OCI-LY7 (cell line): ENCODE measurements at regions not wholly inside any gene's neighbourhood (a gene's known extent, or its start where the extent isn't known, plus 50 kb on each side); places are given as distances from the start of the nearest gene placed in this dataset.

ENCODE experiments used
- BruUV-seq: library from RNA; stranded (reverse); fragments of 400-500 nt; replicated peaks from 2 replicates; lab custom pipeline; 2021; lab: Mats Ljungman, UMichigan
- CTCF ChIA-PET: fragments of 300-600 bp; sonication (Branson Sonifier 250); formaldehyde crosslinking; loops from one replicate; lab custom pipeline; 2022; ENCODE audit warnings: antibody characterized with exemption; ENCODE audit not compliant: unreplicated experiment; lab: Charles Lee
- POLR2A ChIA-PET: fragments of 300-600 bp; sonication (Branson Sonifier 250); formaldehyde crosslinking; loops from one replicate; lab custom pipeline; 2022; ENCODE audit warnings: antibody characterized with exemption; lab: Charles Lee
- DNase-seq: peaks from one replicate; pipeline ENCODE4 v3.0.0-alpha.2; 2015; ENCODE audit warnings: low spot score
- H2AFZ ChIP-seq: fragments of 200-600 bp; sonication (generic), shearing (Covaris generic); 2 replicates; pipeline ENCODE4 v1.6.1; 2014; ENCODE audit warnings: mild to moderate bottlenecking, antibody characterized with exemption, low read length, moderate library complexity
- H3K27ac ChIP-seq: fragments of 200-600 bp; sonication (generic); 2 replicates; pipeline ENCODE4 v1.5.1; 2014; ENCODE audit warnings: mixed run types, low read depth, mild to moderate bottlenecking, moderate library complexity, low read length, inconsistent platforms; ENCODE audit not compliant: poor library complexity, severe bottlenecking
- H3K36me3 ChIP-seq: fragments of 200-600 bp; sonication (generic); 2 replicates; pipeline ENCODE4 v1.6.1; 2014; ENCODE audit warnings: mild to moderate bottlenecking, antibody characterized with exemption, low read length, moderate library complexity, mixed read lengths; ENCODE audit not compliant: insufficient read depth
- H3K4me1 ChIP-seq: fragments of 200-600 bp; sonication (generic); 2 replicates; pipeline ENCODE4 v1.5.1; 2014; ENCODE audit warnings: mild to moderate bottlenecking, low read length; ENCODE audit not compliant: insufficient read depth, poor library complexity, severe bottlenecking
- H3K4me2 ChIP-seq: fragments of 200-600 bp; sonication (generic); 2 replicates; pipeline ENCODE4 v1.6.1; 2014; ENCODE audit warnings: mild to moderate bottlenecking, low read length
- H3K4me3 ChIP-seq: fragments of 200-600 bp; sonication (generic); 2 replicates; pipeline ENCODE4 v1.5.1; 2014; ENCODE audit warnings: mild to moderate bottlenecking, low read depth, low read length; ENCODE audit not compliant: poor library complexity, severe bottlenecking
- H3K79me2 ChIP-seq: fragments of 200-600 bp; sonication (generic); 2 replicates; pipeline ENCODE4 v1.6.1; 2016; ENCODE audit warnings: low read depth, mild to moderate bottlenecking, low read length, moderate library complexity, mixed read lengths; ENCODE audit not compliant: insufficient read depth
- H3K9me2 ChIP-seq: fragments of 200-600 bp; sonication (generic); 2 replicates; pipeline ENCODE4 v1.6.1; 2016; ENCODE audit warnings: mild to moderate bottlenecking, low read length, mixed read lengths; ENCODE audit not compliant: insufficient read depth
- H3K9me3 ChIP-seq: fragments of 200-600 bp; sonication (generic); 2 replicates; pipeline ENCODE4 v1.6.1; 2014; ENCODE audit warnings: mild to moderate bottlenecking, mixed run types, low read length, mixed read lengths
- H4K20me1 ChIP-seq: fragments of 200-600 bp; sonication (generic); 2 replicates; pipeline ENCODE4 v1.6.1; 2014; ENCODE audit warnings: mild to moderate bottlenecking, antibody characterized with exemption, low read length, moderate library complexity, mixed read lengths; ENCODE audit not compliant: insufficient read depth
- CTCF ChIP-seq: fragments of 200-600 bp; sonication (generic); conservative IDR thresholded peaks from 2 replicates; pipeline ENCODE4 v1.5.1; 2014; ENCODE audit warnings: mild to moderate bottlenecking, antibody characterized with exemption, low read length, moderate library complexity, mixed read lengths
- EZH2phosphoT487 ChIP-seq: fragments of 200-600 bp; sonication (generic); IDR thresholded peaks from 2 replicates; pipeline ENCODE4 v1.6.1; 2018; ENCODE audit warnings: low read depth, borderline replicate concordance, mild to moderate bottlenecking, mixed run types, antibody characterized with exemption, low read length, moderate library complexity, mixed read lengths
- intact Hi-C: fragments of 100-400 bp; cut with micrococcal nuclease; formaldehyde crosslinking; loops from one replicate; pipeline ENCODE4 v1.10.0; 2022; ENCODE audit not compliant: unreplicated experiment

GRCh38 chr1:4963251-4963650 is 308.8 kb downstream of the AJAP1 start:
- Histone ChIP-seq H4K20me1 (no peaks in the 10 kb centered on the region), H3K4me2 (no peak overlapping the region), H3K9me3 (no peaks in the 10 kb centered on the region), H3K4me3 (no peak overlapping the region), H3K9me2 (no peaks in the 10 kb centered on the region), H3K36me3 (no peaks in the 10 kb centered on the region), H3K4me1 (no peaks in the 10 kb centered on the region), H3K27ac (no peak overlapping the region), H2AFZ (no peak overlapping the region), H3K79me2 (no peaks in the 10 kb centered on the region)
- TF ChIP-seq CTCF: no peak
- DNase-seq: no peak
- BruUV-seq: no TSS peak
- POLR2A ChIA-PET: no interaction called here
- CTCF ChIA-PET: no interaction called here
- intact Hi-C loops: no loop called here

GRCh38 chr1:4962836-4963235 is 308.4 kb downstream of the AJAP1 start:
- ChIA-PET POLR2A (no interaction called here), CTCF (no interaction called here)
- intact Hi-C loops: no loop called here

More at GRCh38 chr1:4962836-4963235, 308.4 kb downstream of the AJAP1 start:
- Histone ChIP-seq H3K4me2 (no peak overlapping the region), H4K20me1 (no peaks in the 10 kb centered on the region), H2AFZ (no peak overlapping the region), H3K36me3 (no peaks in the 10 kb centered on the region), H3K9me3 (no peaks in the 10 kb centered on the region), H3K4me3 (no peak overlapping the region), H3K27ac (no peak overlapping the region), H3K9me2 (no peaks in the 10 kb centered on the region), H3K79me2 (no peaks in the 10 kb centered on the region), H3K4me1 (no peaks in the 10 kb centered on the region)
- no TSS peak for BruUV-seq
- no peak for DNase-seq
- TF ChIP-seq EZH2phosphoT487: no peak
- TF ChIP-seq CTCF: no peak
